Upper lobe of left lung (tissue), 4 donors: ENCODE measurements at regions not wholly inside any gene's neighbourhood (a gene's known extent, or its start where the extent isn't known, plus 50 kb on each side); places are given as distances from the start of the nearest gene placed in this dataset.

Experiments used
- EP300 ChIP-seq, 4 donors: sonication (generic); formaldehyde crosslinking; IDR thresholded peaks; one replicate each; pipeline ENCODE4 v1.5.1; 2017; ENCODE audit warnings: antibody characterized with exemption in 4 of 4, control low read depth in 2 of 4
- POLR2A ChIP-seq, 4 donors: fragments of 450-650 bp; IDR thresholded peaks; one replicate each; pipeline ENCODE4 v1.5.1; 2016 to 2017; ENCODE audit warnings: antibody characterized with exemption in 4 of 4, mild to moderate bottlenecking in 2 of 4
- POLR2AphosphoS5 ChIP-seq, 2 donors: sonication (generic); formaldehyde crosslinking; IDR thresholded peaks; one replicate each; pipeline ENCODE4 v1.5.1; 2017; ENCODE audit warnings: antibody characterized with exemption in 2 of 2
- TF ChIP-seq, protein P1 (sequence below), 6 experiments: fragments of 450-650 bp in 4 of 6; fragments of 200-600 bp in 2 of 6; sonication (generic) in 2 of 6; IDR thresholded peaks; one replicate each; pipeline ENCODE4 v1.5.1; 2016 to 2019; ENCODE audit warnings: antibody characterized with exemption in 6 of 6

DNA sequence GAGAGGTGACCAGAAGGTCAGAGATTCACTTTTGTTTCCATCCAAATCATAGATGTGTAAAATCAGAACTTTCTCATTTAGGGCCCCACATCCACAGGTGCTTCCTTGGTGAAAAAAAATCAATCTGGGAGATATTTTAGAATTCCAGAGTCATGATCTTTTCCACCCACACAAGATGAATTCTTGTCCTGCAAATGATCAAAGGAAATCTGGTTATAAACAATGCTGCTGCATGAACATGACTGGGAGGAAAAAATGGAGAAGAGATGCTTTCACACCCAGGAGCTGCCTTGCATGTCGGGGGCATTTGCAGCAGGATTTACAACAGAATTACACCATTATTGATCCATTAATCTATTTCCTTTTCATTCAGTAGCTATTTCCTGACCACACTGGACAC, 106.5 kb upstream of the TMEM72 start:
- TF ChIP-seq, protein P1, sequence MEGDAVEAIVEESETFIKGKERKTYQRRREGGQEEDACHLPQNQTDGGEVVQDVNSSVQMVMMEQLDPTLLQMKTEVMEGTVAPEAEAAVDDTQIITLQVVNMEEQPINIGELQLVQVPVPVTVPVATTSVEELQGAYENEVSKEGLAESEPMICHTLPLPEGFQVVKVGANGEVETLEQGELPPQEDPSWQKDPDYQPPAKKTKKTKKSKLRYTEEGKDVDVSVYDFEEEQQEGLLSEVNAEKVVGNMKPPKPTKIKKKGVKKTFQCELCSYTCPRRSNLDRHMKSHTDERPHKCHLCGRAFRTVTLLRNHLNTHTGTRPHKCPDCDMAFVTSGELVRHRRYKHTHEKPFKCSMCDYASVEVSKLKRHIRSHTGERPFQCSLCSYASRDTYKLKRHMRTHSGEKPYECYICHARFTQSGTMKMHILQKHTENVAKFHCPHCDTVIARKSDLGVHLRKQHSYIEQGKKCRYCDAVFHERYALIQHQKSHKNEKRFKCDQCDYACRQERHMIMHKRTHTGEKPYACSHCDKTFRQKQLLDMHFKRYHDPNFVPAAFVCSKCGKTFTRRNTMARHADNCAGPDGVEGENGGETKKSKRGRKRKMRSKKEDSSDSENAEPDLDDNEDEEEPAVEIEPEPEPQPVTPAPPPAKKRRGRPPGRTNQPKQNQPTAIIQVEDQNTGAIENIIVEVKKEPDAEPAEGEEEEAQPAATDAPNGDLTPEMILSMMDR (IDR thresholded peaks at IDR 0.05), result no peak
- TF ChIP-seq EP300 (IDR thresholded peaks at IDR 0.05) (no peak), POLR2A (IDR thresholded peaks at IDR 0.05) (no peak), POLR2AphosphoS5 (IDR thresholded peaks at IDR 0.05) (no peak)
